Keratinocyte (primary cell): ENCODE measurements at regions not wholly inside any gene's neighbourhood (a gene's known extent, or its start where the extent isn't known, plus 50 kb on each side); places are given as distances from the start of the nearest gene placed in this dataset.

ENCODE experiments used
- CTCF ChIP-seq, 3 experiments: IDR thresholded peaks in 1 of 3; conservative IDR thresholded peaks in 1 of 3; optimal IDR thresholded peaks in 1 of 3; 2 replicates in 2 of 3; 3 replicates in 1 of 3; pipeline versions ENCODE3 to v1.5.1; 2011; ENCODE audit warnings: low read length in 3 of 3, mild to moderate bottlenecking in 3 of 3, moderate library complexity in 2 of 3, control low read depth in 1 of 3, inconsistent platforms in 1 of 3; ENCODE audit not compliant: insufficient read depth in 2 of 3; ENCODE audit errors: extremely low read depth in 1 of 3
- EZH2 ChIP-seq: IDR thresholded peaks from one replicate; pipeline ENCODE4 v1.6.1; 2012; ENCODE audit warnings: inconsistent platforms, mild to moderate bottlenecking, low read length, moderate library complexity

- TF ChIP-seq CTCF (optimal IDR thresholded peaks at IDR 0.05 in 1 of 3, IDR thresholded peaks at IDR 0.05 in 1 of 3, conservative IDR thresholded peaks at IDR 0.05 in 1 of 3; ENCODE audit: extremely low read depth in 1 of 3, insufficient read depth in 2 of 3, low read length in 3 of 3) (no peak), EZH2 (no peak)
These were observed 265.9 kb upstream of the ETAA1 start for GRCh38 chr2:67131257-67131609.
